Iris pigment epithelial cell (primary cell): ENCODE measurements at regions not wholly inside any gene's neighbourhood (a gene's known extent, or its start where the extent isn't known, plus 50 kb on each side); places are given as distances from the start of the nearest gene placed in this dataset.

Experiments
- DNase-seq: peaks from one replicate; pipeline ENCODE4 v3.0.0-alpha.2; 2011; ENCODE audit warnings: low read depth

DNA sequence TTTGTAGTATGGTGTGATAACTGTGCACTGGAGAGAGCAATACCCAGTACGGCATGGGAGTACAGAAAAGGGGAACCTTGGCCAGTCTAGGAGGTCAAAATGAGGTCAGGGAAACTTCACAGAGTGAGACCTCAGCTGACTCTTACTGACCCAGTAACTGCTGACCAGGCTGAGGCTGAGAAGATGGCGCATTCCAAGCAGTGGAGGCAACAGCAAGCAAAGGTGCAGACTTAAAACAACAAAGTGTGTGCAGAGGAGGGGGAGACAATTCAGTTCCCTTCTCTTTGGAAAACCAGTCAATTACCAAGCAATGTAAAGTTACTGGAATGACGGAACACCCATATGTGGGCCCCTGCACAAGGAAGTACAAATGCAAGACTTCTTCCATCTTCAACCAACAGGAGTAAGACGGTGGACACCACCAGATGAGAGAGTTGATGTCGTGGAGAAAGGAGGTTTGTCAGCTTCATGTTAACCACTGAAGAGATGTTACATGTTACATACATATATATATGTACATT lies 54.6 kb upstream of the PRDX6 start:
- DNase-seq, result no peak

DNA sequence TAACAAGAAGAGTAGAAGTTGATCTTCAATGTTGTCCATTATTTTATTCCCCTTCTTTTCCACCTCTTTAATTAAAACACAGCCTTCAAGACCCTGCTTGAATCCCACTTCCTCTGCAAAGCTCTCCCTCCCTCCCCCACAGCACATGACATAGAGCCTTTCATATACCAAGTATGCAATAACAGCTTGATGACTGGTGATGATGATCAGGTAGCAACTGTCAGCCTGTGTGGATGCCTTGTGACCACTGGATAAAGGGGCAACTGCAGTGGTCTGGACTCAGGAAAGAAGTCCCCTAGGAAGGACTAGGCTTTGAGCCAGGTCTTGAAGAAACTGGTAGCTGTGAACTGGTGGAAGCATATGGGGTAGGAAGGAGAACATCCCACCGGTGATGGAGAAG lies 53.8 kb upstream of the PRDX6 start:
- no peak for DNase-seq

DNA sequence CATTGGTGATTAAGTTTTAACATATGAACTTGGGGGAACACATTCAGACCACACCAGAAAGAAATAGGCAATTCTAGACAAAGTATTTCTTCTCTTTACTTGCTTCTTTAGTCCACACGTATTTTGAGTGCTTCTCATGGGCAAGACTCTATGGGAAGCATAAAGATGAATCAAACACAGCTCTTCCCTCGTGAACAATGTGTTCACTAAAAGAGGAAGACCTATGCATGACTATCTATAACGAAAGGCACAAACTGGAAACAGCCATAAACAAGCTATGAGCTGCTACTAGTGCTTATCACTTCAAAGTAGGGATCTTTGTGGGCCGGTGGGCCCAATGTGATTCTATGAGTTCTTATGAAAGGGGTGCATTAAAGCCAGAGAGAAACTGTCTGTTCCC lies 53.0 kb upstream of the PRDX6 start:
- no peak for DNase-seq

DNA sequence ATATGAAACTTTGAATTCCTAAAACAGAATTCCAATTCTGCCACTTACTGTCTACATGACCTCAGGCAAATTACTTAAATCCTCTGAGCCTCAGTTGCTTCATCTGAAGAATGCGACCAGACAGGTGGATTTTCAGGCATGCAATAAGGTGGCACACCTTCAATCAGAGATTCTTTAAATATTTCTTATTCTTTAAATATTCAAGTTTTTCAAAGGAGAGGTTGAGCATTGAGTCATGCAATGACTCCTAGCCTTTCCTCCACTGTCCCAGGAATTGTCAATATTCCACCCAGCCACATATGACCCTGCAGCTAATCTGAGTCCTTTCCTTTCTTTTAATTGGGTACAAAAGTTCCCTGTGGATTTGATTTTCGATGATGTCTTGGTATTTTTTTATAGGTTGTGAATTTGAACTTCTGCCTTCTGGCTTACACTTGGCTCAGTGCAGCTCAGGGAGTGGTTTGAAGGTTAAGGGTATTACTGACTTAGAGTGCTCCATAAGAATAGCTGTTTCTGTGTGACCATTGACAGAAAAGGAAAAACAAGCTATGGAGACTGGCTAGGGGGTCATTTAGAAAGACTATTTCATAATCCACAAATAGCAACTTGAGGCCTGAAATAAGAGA lies 52.2 kb upstream of the PRDX6 start:
- DNase-seq, result peak; percentile 18

DNA sequence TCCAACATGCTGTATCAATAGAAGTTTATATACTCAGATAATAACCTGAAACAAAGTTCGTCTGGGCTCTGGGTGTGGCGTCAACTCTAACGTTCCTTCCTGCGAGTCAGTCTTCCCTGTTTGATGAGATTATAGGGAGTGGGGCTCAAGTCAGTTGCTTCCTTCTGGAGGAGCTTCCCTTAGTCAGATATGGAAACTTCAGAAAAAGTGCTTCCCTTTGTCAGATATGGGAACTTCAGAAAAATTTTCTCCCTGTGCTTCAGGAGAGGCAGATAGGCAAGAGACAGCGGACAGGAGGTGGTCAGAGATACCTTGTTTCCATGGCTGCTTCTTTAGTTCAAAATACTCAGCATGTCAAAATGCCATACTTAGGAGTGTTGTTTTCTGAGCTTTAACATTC lies 51.1 kb upstream of the PRDX6 start:
- DNase-seq, result no peak

DNA sequence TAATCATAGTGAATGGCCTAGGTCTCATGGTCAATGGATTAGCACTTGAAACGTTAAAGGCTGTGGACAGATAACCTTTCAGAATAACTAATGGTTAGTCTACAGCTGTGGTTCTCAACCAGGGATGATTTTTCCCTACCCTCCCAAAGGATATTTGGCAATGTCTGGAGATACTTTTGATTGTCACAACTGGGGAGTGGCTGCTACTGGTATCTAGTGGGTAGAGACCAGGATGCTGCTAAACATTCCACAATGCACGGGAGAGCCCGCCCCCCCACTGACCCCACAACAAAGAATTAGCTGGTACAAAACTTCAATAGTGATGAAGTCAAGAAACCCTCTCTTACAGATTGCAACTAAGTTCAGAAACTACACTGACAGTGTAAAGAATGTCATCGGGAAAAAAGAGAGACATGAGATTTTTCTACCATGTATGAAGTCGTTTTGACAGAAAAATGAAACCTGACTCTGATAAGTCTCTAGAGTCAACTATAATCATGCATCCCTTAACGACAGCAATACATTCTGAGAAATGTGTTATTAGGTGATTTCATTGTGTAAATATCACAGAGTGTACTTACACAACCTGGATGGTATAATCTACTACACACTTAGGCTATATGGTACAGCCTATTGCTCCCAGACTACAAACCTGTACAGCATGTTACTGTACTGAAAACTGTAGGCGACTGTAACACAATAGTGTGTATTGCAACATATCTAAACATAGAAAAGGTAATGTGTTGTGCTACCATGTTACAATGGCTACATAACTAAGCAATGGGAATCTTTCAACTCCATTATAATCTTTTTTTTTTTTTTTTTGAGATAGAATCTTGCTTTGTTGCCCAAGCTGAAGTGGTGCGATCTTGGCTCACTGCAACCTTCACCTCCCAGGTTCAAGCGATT lies 49.7 kb upstream of the PRDX6 start:
- DNase-seq, result no peak
